Mesenchymal stem cell (in vitro differentiated cells and primary cell): ENCODE measurements at regions not wholly inside any gene's neighbourhood (a gene's known extent, or its start where the extent isn't known, plus 50 kb on each side); places are given as distances from the start of the nearest gene placed in this dataset.

Experiments
- DNase-seq: peaks from one replicate; pipeline ENCODE4 v3.0.0-alpha.2; 2013
- H2AFZ ChIP-seq: one replicate; pipeline ENCODE4 v1.6.1; 2013; ENCODE audit warnings: low read depth, mild to moderate bottlenecking, control low read depth, inconsistent platforms, low read length, moderate library complexity
- H2AK5ac ChIP-seq: 2 replicates; pipeline ENCODE4 v1.6.1; 2013; ENCODE audit warnings: low read length, moderate library complexity, mild to moderate bottlenecking, inconsistent platforms; ENCODE audit not compliant: severe bottlenecking
- H2BK120ac ChIP-seq: one replicate; pipeline ENCODE4 v1.6.1; 2013; ENCODE audit warnings: low read depth, mild to moderate bottlenecking, inconsistent platforms, low read length, moderate library complexity
- H2BK12ac ChIP-seq, 2 experiments: one replicate each; pipeline ENCODE4 v1.6.1; 2013; ENCODE audit warnings: inconsistent platforms in 2 of 2, low read length in 2 of 2, mild to moderate bottlenecking in 2 of 2, moderate library complexity in 2 of 2, control low read depth in 1 of 2
- H2BK15ac ChIP-seq: one replicate; pipeline ENCODE4 v1.6.1; 2013; ENCODE audit warnings: mild to moderate bottlenecking, low read depth, inconsistent platforms; ENCODE audit not compliant: poor library complexity, severe bottlenecking
- H2BK5ac ChIP-seq: 2 replicates; pipeline ENCODE4 v1.6.1; 2013; ENCODE audit warnings: low read depth, mild to moderate bottlenecking, low read length, control low read depth, inconsistent platforms; ENCODE audit not compliant: poor library complexity, severe bottlenecking
- H3K14ac ChIP-seq, 2 experiments: one replicate each; pipeline ENCODE4 v1.6.1; 2013; ENCODE audit warnings: inconsistent platforms in 2 of 2, low read length in 2 of 2, control low read depth in 1 of 2, mild to moderate bottlenecking in 1 of 2, moderate library complexity in 1 of 2
- H3K18ac ChIP-seq, 2 experiments: one replicate each; pipeline ENCODE4 v1.6.1; 2013; ENCODE audit warnings: inconsistent platforms in 2 of 2, low read length in 2 of 2, control low read depth in 1 of 2, low read depth in 1 of 2, mild to moderate bottlenecking in 1 of 2
- H3K23ac ChIP-seq, 2 experiments: one replicate each; pipeline ENCODE4 v1.6.1; 2013; ENCODE audit warnings: inconsistent platforms in 2 of 2, low read length in 2 of 2, mild to moderate bottlenecking in 2 of 2, moderate library complexity in 2 of 2, control low read depth in 1 of 2
- H3K27ac ChIP-seq: 2 replicates; pipeline ENCODE4 v1.5.1; 2013; ENCODE audit warnings: mild to moderate bottlenecking, moderate library complexity, low read length, control low read depth, inconsistent platforms; ENCODE audit not compliant: poor library complexity, severe bottlenecking
- H3K27me3 ChIP-seq, 2 experiments: 2 replicates each; pipeline versions ENCODE4 v1.6.1 to v1.7.0; 2013; ENCODE audit warnings: low read length in 2 of 2, mild to moderate bottlenecking in 2 of 2, moderate library complexity in 2 of 2, control low read depth in 1 of 2, inconsistent platforms in 1 of 2; ENCODE audit not compliant: control insufficient read depth in 1 of 2, insufficient read depth in 1 of 2
- H3K36me3 ChIP-seq, 2 experiments: 2 replicates each; pipeline versions ENCODE4 v1.6.1 to v1.7.0; 2013; ENCODE audit warnings: low read length in 2 of 2, control low read depth in 1 of 2, inconsistent platforms in 1 of 2, low read depth in 1 of 2, mild to moderate bottlenecking in 1 of 2; ENCODE audit not compliant: insufficient read depth in 2 of 2, control insufficient read depth in 1 of 2
- H3K4ac ChIP-seq, 2 experiments: one replicate each; pipeline ENCODE4 v1.6.1; 2013; ENCODE audit warnings: inconsistent platforms in 2 of 2, low read length in 2 of 2, mild to moderate bottlenecking in 2 of 2, moderate library complexity in 2 of 2, control low read depth in 1 of 2, low read depth in 1 of 2
- H3K4me1 ChIP-seq: 2 replicates; pipeline ENCODE4 v1.6.1; 2013; ENCODE audit warnings: low read depth, low read length, control low read depth; ENCODE audit not compliant: control insufficient read depth, insufficient read depth
- H3K4me2 ChIP-seq: 2 replicates; pipeline ENCODE4 v1.6.1; 2013; ENCODE audit warnings: low read length, mild to moderate bottlenecking, inconsistent platforms; ENCODE audit not compliant: poor library complexity, severe bottlenecking
- H3K4me3 ChIP-seq, 2 experiments: 2 replicates each; pipeline versions ENCODE4 v1.5.1 to v1.7.0; 2013; ENCODE audit warnings: low read length in 2 of 2, mild to moderate bottlenecking in 2 of 2, control low read depth in 1 of 2, low read depth in 1 of 2; ENCODE audit not compliant: insufficient read depth in 1 of 2
- H3K79me1 ChIP-seq: replicated peaks from 2 replicates; pipeline ENCODE4 v1.6.1; 2013; ENCODE audit warnings: mild to moderate bottlenecking, control low read depth, low read length, inconsistent platforms; ENCODE audit not compliant: poor library complexity, severe bottlenecking
- H3K9ac ChIP-seq: 2 replicates; pipeline ENCODE4 v1.7.0; 2013; ENCODE audit warnings: mild to moderate bottlenecking, low read length, moderate library complexity
- H3K9me3 ChIP-seq: 2 replicates; pipeline ENCODE4 v1.7.0; 2013; ENCODE audit warnings: mild to moderate bottlenecking, low read length; ENCODE audit not compliant: control insufficient read depth
- H4K8ac ChIP-seq: one replicate; pipeline ENCODE4 v1.6.1; 2013; ENCODE audit warnings: inconsistent platforms, mild to moderate bottlenecking, low read length, moderate library complexity
- H4K91ac ChIP-seq: one replicate; pipeline ENCODE4 v1.6.1; 2013; ENCODE audit warnings: mild to moderate bottlenecking, low read length, inconsistent platforms
- WGBS: methylation state at CpG from one replicate; pipeline ENCODE4 v1.1.7; 2013; ENCODE audit warnings: mixed read lengths; 5-methylcytosine and 5-hydroxymethylcytosine counted together

GRCh38 chr4:184316821-184317220 is 99.1 kb upstream of the ENPP6 start:
- Histone ChIP-seq H2AFZ (no peak overlapping the region), H4K91ac (no peak overlapping the region), H3K4ac (no peak overlapping the region), H3K14ac (no peak overlapping the region), H3K27me3 (no peaks in the 10 kb centered on the region), H3K4me2 (no peak overlapping the region), H2BK120ac (no peak overlapping the region), H2AK5ac (no peak overlapping the region), H2BK12ac (no peak overlapping the region), H3K18ac (no peak overlapping the region), H3K4me3 (no peak overlapping the region), H4K8ac (no peak overlapping the region), H3K9ac (no peak overlapping the region), H3K79me1 (no peaks in the 10 kb centered on the region), H2BK5ac (no peak overlapping the region), H3K9me3 (no peaks in the 10 kb centered on the region), H3K27ac (no peak overlapping the region), H3K36me3 (no peaks in the 10 kb centered on the region), H3K23ac (no peak overlapping the region), H2BK15ac (no peak overlapping the region), H3K4me1 (peaks cover 3% of the 10 kb centered on the region)
- no peak for DNase-seq
- 94% methylated on average over 10 of the region's 10 CpGs for WGBS

GRCh38 chr4:184315675-184316359 is 98.1 kb upstream of the ENPP6 start:
- no peak overlapping the region for H3K23ac ChIP-seq
- no peak overlapping the region for H3K27ac ChIP-seq
- 92% methylated on average over 8 of the region's 8 CpGs for WGBS
- H4K8ac ChIP-seq, result no peak overlapping the region
- no peak overlapping the region for H2BK5ac ChIP-seq
- no peak overlapping the region for H3K18ac ChIP-seq
- no peak overlapping the region for H2BK12ac ChIP-seq
- no peak overlapping the region for H4K91ac ChIP-seq
- no peaks in the 10 kb centered on the region for H3K79me1 ChIP-seq
- no peaks in the 10 kb centered on the region for H3K27me3 ChIP-seq
- no peak overlapping the region for H2BK15ac ChIP-seq
- no peaks in the 10 kb centered on the region for H3K9me3 ChIP-seq
- H3K4ac ChIP-seq, result no peak overlapping the region
- no peak overlapping the region for H3K9ac ChIP-seq
- no peak overlapping the region for H2AFZ ChIP-seq
- no peak overlapping the region for H2BK120ac ChIP-seq
- no peak overlapping the region for H2AK5ac ChIP-seq
- H3K4me2 ChIP-seq, result no peak overlapping the region
- no peak overlapping the region for H3K14ac ChIP-seq
- peaks cover 3% of the 10 kb centered on the region for H3K4me1 ChIP-seq
- no peaks in the 10 kb centered on the region for H3K36me3 ChIP-seq
- DNase-seq, result no peak
- no peak overlapping the region for H3K4me3 ChIP-seq

- Histone ChIP-seq H3K27me3 (no peaks in the 10 kb centered on the region), H3K9me3 (no peaks in the 10 kb centered on the region), H3K36me3 (no peaks in the 10 kb centered on the region), H2BK5ac (no peak overlapping the region), H2BK120ac (no peak overlapping the region), H3K4me3 (no peak overlapping the region), H3K14ac (no peak overlapping the region), H4K8ac (no peak overlapping the region), H3K79me1 (no peaks in the 10 kb centered on the region), H3K4me1 (peaks cover 7% of the 10 kb centered on the region), H3K27ac (no peak overlapping the region), H2BK12ac (no peak overlapping the region), H2BK15ac (no peak overlapping the region), H2AFZ (no peak overlapping the region), H3K9ac (no peak overlapping the region), H3K23ac (no peak overlapping the region), H2AK5ac (no peak overlapping the region), H3K4me2 (no peak overlapping the region), H4K91ac (no peak overlapping the region), H3K18ac (no peak overlapping the region), H3K4ac (no peak overlapping the region)
- 93% methylated on average over 16 of the region's 16 CpGs for WGBS
- DNase-seq, result no peak
Observed at GRCh38 chr4:184313702-184314659, 96.3 kb upstream of the ENPP6 start.

DNA sequence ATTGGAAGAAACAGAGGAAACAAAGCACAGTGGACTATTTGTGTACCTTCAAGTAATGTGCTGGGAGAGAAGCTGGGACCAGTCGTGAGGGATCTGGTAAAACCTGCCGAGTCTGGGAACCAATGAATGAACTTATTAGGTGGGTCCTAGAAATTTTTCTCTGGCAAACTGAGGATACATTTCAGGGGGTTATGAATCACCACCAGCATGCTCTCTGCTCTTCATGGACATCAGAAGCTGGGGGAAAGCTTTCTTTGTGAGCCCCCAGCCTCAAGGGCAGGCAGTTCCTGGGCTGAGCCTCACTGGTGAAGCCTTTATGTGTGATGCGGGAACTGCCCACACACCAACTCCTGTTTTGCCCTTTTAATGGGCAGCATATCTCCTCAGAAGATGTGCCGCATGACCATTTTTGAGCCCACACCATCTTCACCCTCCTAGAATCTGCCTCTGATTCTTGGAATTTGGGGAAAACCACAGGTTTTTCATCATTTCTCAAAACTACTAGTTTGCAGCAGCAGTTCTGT is 95.4 kb upstream of the ENPP6 start:
- Histone ChIP-seq H3K23ac (no peak overlapping the region), H3K9ac (no peak overlapping the region), H3K4me2 (no peak overlapping the region), H2BK5ac (no peak overlapping the region), H2AK5ac (no peak overlapping the region), H2AFZ (no peak overlapping the region), H3K27ac (no peak overlapping the region), H3K79me1 (no peaks in the 10 kb centered on the region), H4K8ac (no peak overlapping the region), H3K36me3 (no peaks in the 10 kb centered on the region), H3K14ac (no peak overlapping the region), H2BK120ac (no peak overlapping the region), H3K4me3 (no peak overlapping the region), H4K91ac (no peak overlapping the region), H3K4ac (no peak overlapping the region), H3K27me3 (no peaks in the 10 kb centered on the region), H3K18ac (no peak overlapping the region), H3K9me3 (no peaks in the 10 kb centered on the region), H3K4me1 (peaks cover 7% of the 10 kb centered on the region), H2BK15ac (no peak overlapping the region), H2BK12ac (no peak overlapping the region)
- DNase-seq, result no peak
- 77% methylated on average over 4 of the region's 4 CpGs for WGBS
